ENCODE measurements at regions not wholly inside any gene's neighbourhood (a gene's known extent, or its start where the extent isn't known, plus 50 kb on each side); places are given as distances from the start of the nearest gene placed in this dataset.

- no peak for DNase-seq (ENCODE audit: insufficient read length)
- TF ChIP-seq POLR2A (IDR thresholded peaks at IDR 0.05; ENCODE audit: low read depth, low read length) (no peak), POLR2AphosphoS5 (IDR thresholded peaks at IDR 0.05; ENCODE audit: low read depth, low read length) (no peak), TAF1 (IDR thresholded peaks at IDR 0.05; ENCODE audit: borderline replicate concordance, low read depth, low read length) (no peak)
- FAIRE-seq: no peak
Observed at GRCh38 chr11:119872611-119873310, 143.8 kb upstream of the NECTIN1 start.

- DNase-seq (ENCODE audit: insufficient read length) (no peak), FAIRE-seq (no peak)
- TF ChIP-seq POLR2A (IDR thresholded peaks at IDR 0.05; ENCODE audit: low read depth, low read length) (no peak), TAF1 (IDR thresholded peaks at IDR 0.05; ENCODE audit: borderline replicate concordance, low read depth, low read length) (no peak), POLR2AphosphoS5 (IDR thresholded peaks at IDR 0.05; ENCODE audit: low read depth, low read length) (no peak)
Observed at GRCh38 chr11:119865661-119866156, 136.7 kb upstream of the NECTIN1 start.

- no peak for TF ChIP-seq POLR2AphosphoS5 (IDR thresholded peaks at IDR 0.05; ENCODE audit: low read depth, low read length)
- no peak for TF ChIP-seq POLR2A (IDR thresholded peaks at IDR 0.05; ENCODE audit: low read depth, low read length)
- no peak for TF ChIP-seq TAF1 (IDR thresholded peaks at IDR 0.05; ENCODE audit: borderline replicate concordance, low read depth, low read length)
- FAIRE-seq: no peak
- DNase-seq (ENCODE audit: insufficient read length): no peak
Observed at GRCh38 chr11:119864836-119865235, 135.8 kb upstream of the NECTIN1 start.

DNA sequence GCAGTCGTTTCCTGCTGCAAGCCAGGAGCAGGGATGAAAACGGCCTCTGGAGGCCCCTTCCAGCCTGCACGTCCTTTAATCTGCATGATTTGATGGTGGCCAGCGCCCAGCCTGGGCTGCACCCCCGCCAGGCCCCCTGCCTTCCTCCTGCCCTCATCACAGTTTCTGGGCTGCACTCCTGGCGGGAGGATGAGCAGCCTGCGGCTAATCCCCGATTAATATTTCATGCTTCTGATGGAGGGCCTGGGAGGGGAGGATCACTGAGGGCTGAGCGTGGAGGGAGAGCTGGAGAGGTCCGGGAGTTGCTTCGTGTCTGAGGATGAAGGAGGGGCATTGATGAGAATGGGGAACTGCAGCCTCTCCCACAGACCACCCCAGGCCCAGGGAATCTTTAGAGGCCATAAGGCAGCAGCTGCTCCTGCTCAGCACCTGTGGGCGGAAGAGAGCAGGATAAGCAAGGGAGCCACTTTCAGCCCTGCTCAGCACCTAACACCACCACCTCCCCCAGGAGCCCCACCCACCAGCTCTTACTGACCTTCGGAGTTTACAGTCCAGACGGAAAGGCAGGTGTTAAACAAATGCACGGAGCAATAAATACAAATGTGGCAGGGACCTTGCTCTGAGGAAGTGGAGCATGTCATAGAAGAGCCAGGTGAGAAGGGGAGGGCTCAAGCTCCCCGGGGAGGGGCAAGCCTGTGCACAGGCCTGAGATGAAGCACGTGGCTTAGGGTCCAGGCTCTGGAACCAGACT lies 135.0 kb upstream of the NECTIN1 start:
- FAIRE-seq (no peak), DNase-seq (ENCODE audit: insufficient read length) (no peak)
- no peak for TF ChIP-seq TAF1 (IDR thresholded peaks at IDR 0.05; ENCODE audit: borderline replicate concordance, low read depth, low read length)
- TF ChIP-seq POLR2A (IDR thresholded peaks at IDR 0.05; ENCODE audit: low read depth, low read length): no peak
- no peak for TF ChIP-seq POLR2AphosphoS5 (IDR thresholded peaks at IDR 0.05; ENCODE audit: low read depth, low read length)

- no peak for FAIRE-seq
- DNase-seq (ENCODE audit: insufficient read length): no peak
Observed at GRCh38 chr11:119863236-119863635, 134.2 kb upstream of the NECTIN1 start.

DNA sequence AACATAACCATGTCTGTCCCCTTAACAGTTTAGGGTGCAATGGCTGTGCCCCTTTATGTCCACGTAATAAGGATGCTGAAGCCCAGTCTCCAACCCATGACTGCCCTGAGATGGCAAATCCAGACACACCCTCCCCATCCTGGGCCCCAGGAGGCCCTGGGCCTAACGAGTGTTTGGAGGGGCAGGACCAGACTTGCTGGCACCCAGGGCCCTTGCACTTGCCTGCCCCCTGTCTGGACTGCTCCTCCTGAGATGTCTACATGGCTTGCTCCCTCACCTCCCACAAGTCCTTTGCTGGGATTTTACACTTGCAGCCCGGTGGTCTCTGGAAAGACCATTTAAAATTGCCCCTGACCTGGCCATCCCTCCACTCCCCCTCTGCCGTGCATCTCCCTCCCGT lies 132.2 kb upstream of the NECTIN1 start:
- no peak for DNase-seq (ENCODE audit: insufficient read length)

More at GRCh38 chr11:119863236-119863635, 134.2 kb upstream of the NECTIN1 start:
- no peak for TF ChIP-seq POLR2AphosphoS5 (IDR thresholded peaks at IDR 0.05; ENCODE audit: low read depth, low read length)
- TF ChIP-seq POLR2A (IDR thresholded peaks at IDR 0.05; ENCODE audit: low read depth, low read length): no peak
- no peak for TF ChIP-seq TAF1 (IDR thresholded peaks at IDR 0.05; ENCODE audit: borderline replicate concordance, low read depth, low read length)

DNA sequence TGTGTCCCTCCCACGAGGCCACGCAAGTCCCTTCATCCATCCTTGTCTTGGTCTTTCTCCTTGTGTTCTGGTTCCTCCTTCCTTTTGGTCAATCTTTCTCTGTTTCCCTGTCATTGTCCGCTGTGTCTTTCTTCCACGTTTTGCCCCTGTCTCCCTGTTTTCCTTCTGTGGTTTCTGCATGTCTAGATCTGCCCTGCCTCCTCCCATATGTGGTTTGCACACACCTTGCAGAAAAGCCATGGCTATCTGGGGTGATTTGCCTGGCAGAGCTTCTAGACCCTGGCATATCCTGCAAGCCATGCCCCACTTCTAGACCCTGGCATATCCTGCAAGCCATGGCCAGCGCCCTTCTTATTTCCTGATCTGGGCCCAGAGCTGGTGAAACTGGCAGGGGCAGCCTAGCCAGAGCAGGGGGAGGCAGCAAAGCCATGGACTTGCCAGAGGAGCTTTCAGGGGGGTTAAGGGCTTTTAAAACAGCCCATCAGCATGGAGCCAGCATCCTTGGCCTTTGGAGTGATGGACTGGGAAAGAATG lies 131.6 kb upstream of the NECTIN1 start:
- TF ChIP-seq POLR2A (IDR thresholded peaks at IDR 0.05; ENCODE audit: low read depth, low read length): no peak
- no peak for TF ChIP-seq POLR2AphosphoS5 (IDR thresholded peaks at IDR 0.05; ENCODE audit: low read depth, low read length)
- TF ChIP-seq TAF1 (IDR thresholded peaks at IDR 0.05; ENCODE audit: borderline replicate concordance, low read depth, low read length): no peak
- FAIRE-seq (no peak), DNase-seq (ENCODE audit: insufficient read length) (no peak)

More for the DNA sequence above, 132.2 kb upstream of the NECTIN1 start:
- FAIRE-seq: no peak
- TF ChIP-seq POLR2AphosphoS5 (IDR thresholded peaks at IDR 0.05; ENCODE audit: low read depth, low read length): no peak
- no peak for TF ChIP-seq TAF1 (IDR thresholded peaks at IDR 0.05; ENCODE audit: borderline replicate concordance, low read depth, low read length)
- no peak for TF ChIP-seq POLR2A (IDR thresholded peaks at IDR 0.05; ENCODE audit: low read depth, low read length)

- no peak for TF ChIP-seq TAF1 (IDR thresholded peaks at IDR 0.05; ENCODE audit: borderline replicate concordance, low read depth, low read length)
- no peak for TF ChIP-seq POLR2AphosphoS5 (IDR thresholded peaks at IDR 0.05; ENCODE audit: low read depth, low read length)
- TF ChIP-seq POLR2A (IDR thresholded peaks at IDR 0.05; ENCODE audit: low read depth, low read length): no peak
- no peak for FAIRE-seq
- no peak for DNase-seq (ENCODE audit: insufficient read length)
Observed at GRCh38 chr11:119859684-119860083, 130.7 kb upstream of the NECTIN1 start.

DNA sequence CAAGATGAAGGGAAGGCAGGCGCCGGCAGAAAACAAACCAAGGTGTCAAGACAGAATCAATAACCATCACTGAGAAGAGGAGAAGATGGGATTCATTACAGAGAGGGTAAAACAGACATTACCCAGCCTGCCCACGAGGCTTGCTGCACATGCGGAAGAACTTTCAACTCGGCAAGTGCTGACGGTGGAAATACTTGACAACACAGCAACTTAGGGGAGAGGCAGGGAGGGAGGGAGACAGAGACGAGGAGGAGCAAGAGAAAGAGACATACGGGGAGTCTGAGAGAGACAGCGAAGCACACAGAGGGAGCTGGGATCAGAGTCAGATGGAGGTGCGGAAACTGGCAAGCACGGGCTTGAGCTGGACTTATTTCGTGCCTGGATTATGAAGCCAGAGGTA lies 129.3 kb upstream of the NECTIN1 start:
- FAIRE-seq: no peak
- DNase-seq (ENCODE audit: insufficient read length): no peak
- TF ChIP-seq POLR2A (IDR thresholded peaks at IDR 0.05; ENCODE audit: low read depth, low read length) (no peak), POLR2AphosphoS5 (IDR thresholded peaks at IDR 0.05; ENCODE audit: low read depth, low read length) (no peak), TAF1 (IDR thresholded peaks at IDR 0.05; ENCODE audit: borderline replicate concordance, low read depth, low read length) (no peak)

- FAIRE-seq (no peak), DNase-seq (ENCODE audit: insufficient read length) (no peak)
- TF ChIP-seq POLR2A (IDR thresholded peaks at IDR 0.05; ENCODE audit: low read depth, low read length) (no peak), TAF1 (IDR thresholded peaks at IDR 0.05; ENCODE audit: borderline replicate concordance, low read depth, low read length) (no peak), POLR2AphosphoS5 (IDR thresholded peaks at IDR 0.05; ENCODE audit: low read depth, low read length) (no peak)
Observed at GRCh38 chr11:119856681-119857485, 127.9 kb upstream of the NECTIN1 start.

DNA sequence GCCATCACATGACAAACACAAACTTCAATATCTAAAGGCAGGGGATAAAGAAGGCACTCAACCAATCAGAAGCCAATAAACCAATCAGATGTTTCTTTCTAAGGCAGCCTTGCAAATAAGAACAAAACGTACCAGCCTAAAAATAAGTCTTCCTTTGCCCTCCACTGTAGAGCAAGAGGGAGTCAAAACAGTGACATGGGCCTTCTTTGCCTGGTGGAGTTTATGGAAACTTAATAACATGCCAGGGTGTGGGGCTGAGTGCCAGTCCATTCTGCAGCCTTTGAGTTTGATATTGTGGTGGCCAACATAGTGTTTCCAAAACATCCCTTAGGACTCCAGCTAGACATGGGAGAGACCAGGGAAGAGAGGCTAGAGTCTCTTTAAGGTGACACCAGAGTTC lies 126.1 kb upstream of the NECTIN1 start:
- no peak for DNase-seq (ENCODE audit: insufficient read length)
- no peak for FAIRE-seq
- TF ChIP-seq POLR2AphosphoS5 (IDR thresholded peaks at IDR 0.05; ENCODE audit: low read depth, low read length): no peak
